GM12864 (cell line): ENCODE measurements at regions not wholly inside any gene's neighbourhood (a gene's known extent, or its start where the extent isn't known, plus 50 kb on each side); places are given as distances from the start of the nearest gene placed in this dataset.
"Not testable (repeated sequence)": the region's sequence is repeated elsewhere in the genome, so short reads cannot be mapped to it uniquely, and the experiment has no call there.

ENCODE experiments used
- DNase-seq: peaks from one replicate; pipeline ENCODE4 v3.0.0-alpha.2; 2011; ENCODE audit warnings: low read depth
- H3K4me3 ChIP-seq: 2 replicates; pipeline ENCODE4 v1.5.1; 2011; ENCODE audit warnings: mild to moderate bottlenecking, low read depth, low read length, control low read depth
- CTCF ChIP-seq: IDR thresholded peaks from 2 replicates; pipeline ENCODE4 v1.5.1; 2011; ENCODE audit warnings: low read depth, mild to moderate bottlenecking, moderate library complexity, low read length, control low read depth, inconsistent platforms; ENCODE audit errors: missing control alignments

GRCh38 chr11:106305458-106305857, 228.0 kb downstream of the AASDHPPT start:
- H3K4me3 ChIP-seq, result no peak overlapping the region
- no peak for TF ChIP-seq CTCF
- DNase-seq, result no peak

GRCh38 chr11:106306942-106307341, 229.5 kb downstream of the AASDHPPT start:
- DNase-seq, result no peak
- no peak for TF ChIP-seq CTCF
- no peak overlapping the region for H3K4me3 ChIP-seq

- TF ChIP-seq CTCF, result no peak
- H3K4me3 ChIP-seq, result no peak overlapping the region
- DNase-seq, result no peak
These were observed 231.7 kb downstream of the AASDHPPT start for GRCh38 chr11:106309070-106309684.

- no peak for DNase-seq
- no peak overlapping the region for H3K4me3 ChIP-seq
- no peak for TF ChIP-seq CTCF
These were observed 234.2 kb downstream of the AASDHPPT start for GRCh38 chr11:106311531-106312230.

GRCh38 chr11:106317208-106317773, 239.8 kb downstream of the AASDHPPT start:
- DNase-seq, H3K4me3 ChIP-seq: not testable (repeated sequence)

- no peak for TF ChIP-seq CTCF
- no peak for DNase-seq
- H3K4me3 ChIP-seq, result no peak overlapping the region
These were observed 244.1 kb downstream of the AASDHPPT start for GRCh38 chr11:106321601-106322000.

- no peak for TF ChIP-seq CTCF
- H3K4me3 ChIP-seq, result no peak overlapping the region
- no peak for DNase-seq
These were observed 244.6 kb downstream of the AASDHPPT start for GRCh38 chr11:106322106-106322505.
